Activated T-helper 2 cell treated with anti-CD3 and anti-CD28 coated beads, Interferon-gamma antibody, Interleukin-2, Interleukin-4, amounts not matched to agents 10 μg/mL and 5 μg/mL and 100 μg/mL, durations not matched to agents 14 hours and 24 hours and 36 hours (primary cell): ENCODE measurements at regions not wholly inside any gene's neighbourhood (a gene's known extent, or its start where the extent isn't known, plus 50 kb on each side); places are given as distances from the start of the nearest gene placed in this dataset.
A peak's percentile ranks its signal among the peaks of the same experiment; 100 is the strongest.
"Not testable (repeated sequence)": the region's sequence is repeated elsewhere in the genome, so short reads cannot be mapped to it uniquely, and the experiment has no call there.

Experiments
- DNase-seq: peaks from one replicate; pipeline ENCODE4 v3.0.0; 2021; ENCODE audit warnings: low spot score
- H3K27ac Mint-ChIP-seq: one replicate; pipeline ENCODE4 v1.8.0; 2021; ENCODE audit warnings: mixed read lengths
- H3K27me3 Mint-ChIP-seq: one replicate; pipeline ENCODE4 v1.8.0; 2021; ENCODE audit warnings: low read depth, mixed read lengths
- H3K36me3 Mint-ChIP-seq: one replicate; pipeline ENCODE4 v1.8.0; 2021; ENCODE audit warnings: low read depth, mixed read lengths
- H3K4me1 Mint-ChIP-seq: one replicate; pipeline ENCODE4 v1.8.0; 2021; ENCODE audit warnings: low read depth, mixed read lengths
- H3K4me3 Mint-ChIP-seq: one replicate; pipeline ENCODE4 v1.8.0; 2021; ENCODE audit warnings: low read depth, mild to moderate bottlenecking, moderate library complexity, mixed read lengths
- H3K9me3 Mint-ChIP-seq: one replicate; pipeline ENCODE4 v1.8.0; 2021; ENCODE audit warnings: mixed read lengths
- intact Hi-C: fragments of 100-400 bp; cut with micrococcal nuclease; formaldehyde crosslinking; loops from one replicate; pipeline ENCODE4 v1.15.1; 2023

GRCh38 chr6:14775528-14775927 lies 470.3 kb upstream of the JARID2 start:
- intact Hi-C loops: no loop called here
- no peaks in the 10 kb centered on the region for H3K36me3 Mint-ChIP-seq
- no peak for DNase-seq
- peaks cover 3% of the 10 kb centered on the region for H3K9me3 Mint-ChIP-seq
- peaks cover 4% of the 10 kb centered on the region for H3K4me1 Mint-ChIP-seq
- H3K4me3 Mint-ChIP-seq: no peak overlapping the region
- H3K27me3 Mint-ChIP-seq: no peaks in the 10 kb centered on the region
- H3K27ac Mint-ChIP-seq: no peak overlapping the region

GRCh38 chr6:14776307-14776706 lies 469.6 kb upstream of the JARID2 start:
- Mint-ChIP-seq H3K4me3 (no peak overlapping the region), H3K27ac (no peak overlapping the region), H3K36me3 (no peaks in the 10 kb centered on the region), H3K27me3 (no peaks in the 10 kb centered on the region), H3K9me3 (peaks cover 3% of the 10 kb centered on the region), H3K4me1 (no peaks in the 10 kb centered on the region)
- no peak for DNase-seq
- intact Hi-C loops: no loop called here

GRCh38 chr6:14781772-14782525 lies 463.9 kb upstream of the JARID2 start:
- Mint-ChIP-seq H3K4me3 (no peak overlapping the region), H3K27me3 (no peaks in the 10 kb centered on the region), H3K9me3 (peaks cover 3% of the 10 kb centered on the region), H3K27ac (no peak overlapping the region), H3K4me1 (peaks cover 25% of the 10 kb centered on the region), H3K36me3 (no peaks in the 10 kb centered on the region)
- intact Hi-C loops: no loop called here
- DNase-seq: no peak

- DNase-seq, H3K27ac Mint-ChIP-seq, H3K9me3 Mint-ChIP-seq, H3K27me3 Mint-ChIP-seq, H3K4me3 Mint-ChIP-seq, intact Hi-C loops, H3K36me3 Mint-ChIP-seq: not testable (repeated sequence)
- peaks cover 35% of the 10 kb centered on the region for H3K4me1 Mint-ChIP-seq
Observed at GRCh38 chr6:14782921-14783464, 462.9 kb upstream of the JARID2 start.

- no peak for DNase-seq
- H3K4me1 Mint-ChIP-seq: peaks cover 37% of the 10 kb centered on the region
- intact Hi-C loops: no loop called here
- no peaks in the 10 kb centered on the region for H3K36me3 Mint-ChIP-seq
- H3K9me3 Mint-ChIP-seq: peaks cover 3% of the 10 kb centered on the region
- H3K27me3 Mint-ChIP-seq: no peaks in the 10 kb centered on the region
- H3K27ac Mint-ChIP-seq: no peak overlapping the region
- H3K4me3 Mint-ChIP-seq: no peak overlapping the region
Observed at GRCh38 chr6:14783594-14783993, 462.3 kb upstream of the JARID2 start.

- DNase-seq: peak; percentile 13
- Mint-ChIP-seq H3K27me3 (no peaks in the 10 kb centered on the region), H3K4me1 (peaks cover 46% of the 10 kb centered on the region), H3K36me3 (no peaks in the 10 kb centered on the region), H3K9me3 (peaks cover 3% of the 10 kb centered on the region), H3K4me3 (peak overlapping the region; percentile 18), H3K27ac (peak overlapping the region; percentile 80)
- intact Hi-C loops: loop anchor here (5.0 kb wide), 1 partner anchor 38 kb away; no protein-coding TSS in a partner anchor
Observed at GRCh38 chr6:14784596-14785492, 461.0 kb upstream of the JARID2 start.

GRCh38 chr6:14785493-14785790 lies 460.4 kb upstream of the JARID2 start:
- no peak for DNase-seq
- intact Hi-C loops: loop anchor here (5.0 kb wide), 1 partner anchor 38 kb away; no protein-coding TSS in a partner anchor
- Mint-ChIP-seq H3K27ac (no peak overlapping the region), H3K9me3 (peaks cover 3% of the 10 kb centered on the region), H3K27me3 (no peaks in the 10 kb centered on the region), H3K36me3 (no peaks in the 10 kb centered on the region), H3K4me3 (no peak overlapping the region), H3K4me1 (peaks cover 47% of the 10 kb centered on the region)

GRCh38 chr6:14786008-14786407 lies 459.9 kb upstream of the JARID2 start:
- DNase-seq: no peak
- H3K4me1 Mint-ChIP-seq: peaks cover 47% of the 10 kb centered on the region
- H3K4me3 Mint-ChIP-seq: no peak overlapping the region
- peak overlapping the region; percentile 26 for H3K27ac Mint-ChIP-seq
- H3K36me3 Mint-ChIP-seq: no peaks in the 10 kb centered on the region
- peaks cover 3% of the 10 kb centered on the region for H3K9me3 Mint-ChIP-seq
- intact Hi-C loops: loop anchor here (5.0 kb wide), 1 partner anchor 39 kb away; no protein-coding TSS in a partner anchor
- H3K27me3 Mint-ChIP-seq: no peaks in the 10 kb centered on the region

- Mint-ChIP-seq H3K27me3 (no peaks in the 10 kb centered on the region), H3K4me1 (peaks cover 48% of the 10 kb centered on the region), H3K36me3 (no peaks in the 10 kb centered on the region), H3K9me3 (peaks cover 3% of the 10 kb centered on the region), H3K27ac (no peak overlapping the region), H3K4me3 (no peak overlapping the region)
- DNase-seq: no peak
- intact Hi-C loops: loop anchor here (5.0 kb wide), 1 partner anchor 39 kb away; no protein-coding TSS in a partner anchor
Observed at GRCh38 chr6:14786455-14786854, 459.4 kb upstream of the JARID2 start.

GRCh38 chr6:14787250-14787649 lies 458.6 kb upstream of the JARID2 start:
- no peak overlapping the region for H3K4me3 Mint-ChIP-seq
- no peak for DNase-seq
- H3K36me3 Mint-ChIP-seq: no peaks in the 10 kb centered on the region
- peaks cover 48% of the 10 kb centered on the region for H3K4me1 Mint-ChIP-seq
- intact Hi-C loops: loop anchor here (5.0 kb wide), 1 partner anchor 40 kb away; no protein-coding TSS in a partner anchor
- no peak overlapping the region for H3K27ac Mint-ChIP-seq
- H3K27me3 Mint-ChIP-seq: no peaks in the 10 kb centered on the region
- H3K9me3 Mint-ChIP-seq: peaks cover 3% of the 10 kb centered on the region

- peaks cover 51% of the 10 kb centered on the region for H3K4me1 Mint-ChIP-seq
- intact Hi-C loops: loop anchor here (5.0 kb wide), 1 partner anchor 40 kb away; no protein-coding TSS in a partner anchor
Observed at GRCh38 chr6:14787677-14788076, 458.2 kb upstream of the JARID2 start.

GRCh38 chr6:14789996-14790395 lies 455.9 kb upstream of the JARID2 start:
- H3K4me3 Mint-ChIP-seq: no peak overlapping the region

More at GRCh38 chr6:14787677-14788076, 458.2 kb upstream of the JARID2 start:
- Mint-ChIP-seq H3K27ac (no peak overlapping the region), H3K27me3 (no peaks in the 10 kb centered on the region), H3K4me3 (no peak overlapping the region), H3K36me3 (no peaks in the 10 kb centered on the region), H3K9me3 (peaks cover 2% of the 10 kb centered on the region)
- no peak for DNase-seq

More at GRCh38 chr6:14789996-14790395, 455.9 kb upstream of the JARID2 start:
- Mint-ChIP-seq H3K36me3 (no peaks in the 10 kb centered on the region), H3K27ac (no peak overlapping the region), H3K4me1 (peaks cover 42% of the 10 kb centered on the region), H3K9me3 (no peaks in the 10 kb centered on the region), H3K27me3 (no peaks in the 10 kb centered on the region)
- no peak for DNase-seq
- intact Hi-C loops: loop anchor here (5.0 kb wide), 1 partner anchor 43 kb away; no protein-coding TSS in a partner anchor
